ENCODE measurements at regions not wholly inside any gene's neighbourhood (a gene's known extent, or its start where the extent isn't known, plus 50 kb on each side); places are given as distances from the start of the nearest gene placed in this dataset.
A peak's percentile ranks its signal among the peaks of the same experiment; 100 is the strongest.

DNA sequence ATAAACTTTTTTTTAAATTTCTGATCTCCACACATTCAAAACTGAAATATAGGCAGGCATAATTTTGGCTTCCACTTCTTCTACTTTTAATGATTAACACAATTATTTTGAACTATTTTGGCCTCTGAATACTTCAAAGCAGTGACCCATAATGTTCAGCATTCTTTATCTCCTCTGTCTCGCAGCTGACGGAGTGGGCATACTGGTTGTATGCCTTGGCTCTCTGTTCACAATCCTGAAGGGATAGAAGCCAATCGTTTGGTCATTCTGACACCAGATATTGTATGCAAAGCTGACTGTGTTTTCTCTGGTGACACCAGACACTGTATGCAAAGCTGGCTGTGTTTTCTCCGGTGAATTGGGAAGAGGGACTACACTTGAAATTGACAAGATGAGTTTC is 833.0 kb downstream of the EFNB2 start:
- Histone ChIP-seq H3K79me2 (ENCODE audit: insufficient read depth, low read length) (no peaks in the 10 kb centered on the region), H3K4me2 (ENCODE audit: low read length) (no peak overlapping the region), H3K9me3 (ENCODE audit: control insufficient read depth in 1 of 2, insufficient read depth in 1 of 2, low read depth in 1 of 2, low read length in 2 of 2) (no peaks in the 10 kb centered on the region), H3K4me1 (ENCODE audit: control insufficient read depth in 1 of 2, insufficient read depth in 2 of 2, low read length in 2 of 2) (no peaks in the 10 kb centered on the region), H3K9me2 (ENCODE audit: insufficient read depth) (no peaks in the 10 kb centered on the region), H4K20me1 (ENCODE audit: insufficient read depth) (no peaks in the 10 kb centered on the region), H3K4me3 (replicated peaks in 1 of 2; ENCODE audit: low read depth in 1 of 2, low read length in 2 of 2) (no peak overlapping the region), H3K27me3 (ENCODE audit: insufficient read depth, low read length) (no peaks in the 10 kb centered on the region), H3K36me3 (ENCODE audit: control insufficient read depth in 1 of 2, insufficient read depth in 2 of 2, low read length in 2 of 2) (no peaks in the 10 kb centered on the region), H2AFZ (ENCODE audit: low read depth, low read length, poor library complexity, severe bottlenecking) (peak overlapping the region; percentile 57), H3K9ac (ENCODE audit: low read length) (no peak overlapping the region), H3K27ac (ENCODE audit: low read depth, low read length) (no peak overlapping the region)
- DNase-seq (ENCODE audit: low read depth, low spot score) (no peak), ATAC-seq (no peak)
- CTCF ChIA-PET: no interaction called here
- no peak for TF ChIP-seq POLR2AphosphoS5 (IDR thresholded peaks at IDR 0.05; ENCODE audit: low read depth, low read length)
- TF ChIP-seq YY1 (IDR thresholded peaks at IDR 0.05; ENCODE audit: extremely low read depth, insufficient replicate concordance, low read depth, low read length): no peak
- POLR2A ChIA-PET: no interaction called here
- intact Hi-C loops (cut with micrococcal nuclease): no loop called here
- BruUV-seq (replicated peaks): no TSS peak
- RAD21 ChIA-PET (ENCODE audit: low non-redundant PET in 1 of 2, low total read pairs in 2 of 2, uncharacterized antibody in 2 of 2, unreplicated experiment in 2 of 2): no interaction called here

DNA sequence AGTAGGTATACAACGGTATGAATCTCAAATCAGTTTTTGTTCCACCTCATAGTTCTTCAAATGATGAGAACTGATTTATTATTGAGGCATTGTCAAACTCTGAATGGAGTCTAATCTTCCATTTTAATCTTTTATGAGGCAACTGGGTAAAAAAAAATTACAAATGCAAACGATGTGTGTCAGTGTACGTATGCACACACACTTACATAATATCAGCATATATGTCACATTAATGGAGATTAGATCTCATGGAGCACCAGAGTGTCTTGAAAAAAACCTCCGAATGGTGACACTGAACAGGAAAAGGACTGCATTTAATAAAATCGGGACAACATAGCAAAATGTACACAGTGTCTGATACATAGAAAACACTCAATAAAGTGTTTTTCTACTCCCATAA is 842.7 kb downstream of the EFNB2 start:
- H3K4me1 ChIP-seq (ENCODE audit: control insufficient read depth in 1 of 2, insufficient read depth in 2 of 2, low read length in 2 of 2): no peaks in the 10 kb centered on the region
- ChIA-PET RAD21 (ENCODE audit: low non-redundant PET in 1 of 2, low total read pairs in 2 of 2, uncharacterized antibody in 2 of 2, unreplicated experiment in 2 of 2) (no interaction called here), POLR2A (no interaction called here), CTCF (no interaction called here)
- no peak for ATAC-seq
- no peaks in the 10 kb centered on the region for H3K9me2 ChIP-seq (ENCODE audit: insufficient read depth)
- H3K9me3 ChIP-seq (ENCODE audit: control insufficient read depth in 1 of 2, insufficient read depth in 1 of 2, low read depth in 1 of 2, low read length in 2 of 2): no peaks in the 10 kb centered on the region
- intact Hi-C loops (cut with micrococcal nuclease): no loop called here
- no peak overlapping the region for H3K27ac ChIP-seq (ENCODE audit: low read depth, low read length)
- H3K27me3 ChIP-seq (ENCODE audit: insufficient read depth, low read length): no peaks in the 10 kb centered on the region
- no peak overlapping the region for H3K9ac ChIP-seq (ENCODE audit: low read length)
- no peak for DNase-seq (ENCODE audit: low read depth, low spot score)
- no peak overlapping the region for H3K4me2 ChIP-seq (ENCODE audit: low read length)
- no TSS peak for BruUV-seq (replicated peaks)
- H3K36me3 ChIP-seq (ENCODE audit: control insufficient read depth in 1 of 2, insufficient read depth in 2 of 2, low read length in 2 of 2): no peaks in the 10 kb centered on the region
- TF ChIP-seq TCF7L2 (IDR thresholded peaks at IDR 0.05; ENCODE audit: borderline replicate concordance, extremely low read depth, insufficient read depth, insufficient read length) (no peak), CEBPB (IDR thresholded peaks at IDR 0.05; ENCODE audit: low read depth) (no peak), JUND (IDR thresholded peaks at IDR 0.05) (no peak), CBX3 (IDR thresholded peaks at IDR 0.05; ENCODE audit: low read depth) (no peak)
- H3K79me2 ChIP-seq (ENCODE audit: insufficient read depth, low read length): no peaks in the 10 kb centered on the region
- H2AFZ ChIP-seq (ENCODE audit: low read depth, low read length, poor library complexity, severe bottlenecking): peak overlapping the region; percentile 9
- H3K4me3 ChIP-seq (replicated peaks in 1 of 2; ENCODE audit: low read depth in 1 of 2, low read length in 2 of 2): no peak overlapping the region
- no peaks in the 10 kb centered on the region for H4K20me1 ChIP-seq (ENCODE audit: insufficient read depth)

Data from HCT116 (cell line).